Smooth muscle cell (in vitro differentiated cells): ENCODE measurements at regions not wholly inside any gene's neighbourhood (a gene's known extent, or its start where the extent isn't known, plus 50 kb on each side); places are given as distances from the start of the nearest gene placed in this dataset.

Experiments
- DNase-seq: peaks from one replicate; lab custom pipeline; 2025; ENCODE audit not compliant: unreplicated experiment; lab: John Stamatoyannopoulos, UW
- H2AFZ ChIP-seq: fragments of 200-600 bp; sonication (generic); 2 replicates; pipeline ENCODE4 v1.6.0; 2016; ENCODE audit warnings: antibody characterized with exemption, low read depth, mild to moderate bottlenecking
- H3F3A ChIP-seq: fragments of 200-600 bp; sonication (generic); 2 replicates; pipeline ENCODE4 v1.6.0; 2017; ENCODE audit warnings: antibody characterized with exemption, low read depth
- H3K27ac ChIP-seq: fragments of 200-600 bp; sonication (generic); 2 replicates; pipeline ENCODE4 v1.5.1; 2016; ENCODE audit warnings: low read depth, mild to moderate bottlenecking
- H3K27me3 ChIP-seq: fragments of 200-600 bp; sonication (generic); 2 replicates; pipeline ENCODE4 v1.6.1; 2016; ENCODE audit warnings: low read depth, mild to moderate bottlenecking
- H3K36me3 ChIP-seq: fragments of 200-600 bp; sonication (generic); 2 replicates; pipeline ENCODE4 v1.5.1; 2016; ENCODE audit warnings: low read depth
- H3K4me1 ChIP-seq: fragments of 200-600 bp; sonication (generic); 2 replicates; pipeline ENCODE4 v1.5.1; 2016; ENCODE audit warnings: low read depth
- H3K4me2 ChIP-seq: fragments of 200-600 bp; sonication (generic); 2 replicates; pipeline ENCODE4 v1.6.0; 2016; ENCODE audit warnings: mild to moderate bottlenecking
- H3K4me3 ChIP-seq: fragments of 200-600 bp; sonication (generic); 2 replicates; pipeline ENCODE4 v1.5.1; 2016; ENCODE audit warnings: mild to moderate bottlenecking
- H3K79me2 ChIP-seq: fragments of 200-600 bp; sonication (generic); 2 replicates; pipeline ENCODE4 v1.6.0; 2016; ENCODE audit warnings: low read depth, mild to moderate bottlenecking
- H3K9ac ChIP-seq: fragments of 200-600 bp; sonication (generic); 2 replicates; pipeline ENCODE4 v1.6.0; 2016; ENCODE audit warnings: low read depth
- H3K9me3 ChIP-seq: fragments of 200-600 bp; sonication (generic); replicated peaks from 2 replicates; pipeline ENCODE4 v1.5.1; 2016; ENCODE audit warnings: low read depth
- H4K20me1 ChIP-seq: fragments of 200-600 bp; sonication (generic); 2 replicates; pipeline ENCODE4 v1.6.0; 2016; ENCODE audit warnings: low read depth
- CTCF ChIP-seq: fragments of 200-600 bp; sonication (generic); IDR thresholded peaks from 2 replicates; pipeline ENCODE4 v1.5.1; 2017; ENCODE audit warnings: borderline replicate concordance, mild to moderate bottlenecking, antibody characterized with exemption; ENCODE audit not compliant: insufficient read depth, poor library complexity, severe bottlenecking
- WGBS: methylation state at CpG from one replicate; pipeline ENCODE4 v1.1.7; 2016; ENCODE audit warnings: low lambda C conversion rate; 5-methylcytosine and 5-hydroxymethylcytosine counted together

GRCh38 chr4:65193985-65194384 lies 476.3 kb downstream of the EPHA5 start:
- H3K27ac ChIP-seq: no peak overlapping the region
- no peaks in the 10 kb centered on the region for H3K27me3 ChIP-seq
- WGBS: 86% methylated on average over 7 of the region's 7 CpGs
- H3K36me3 ChIP-seq: no peaks in the 10 kb centered on the region
- H3F3A ChIP-seq: no peaks in the 10 kb centered on the region
- no peak overlapping the region for H3K4me3 ChIP-seq
- no peaks in the 10 kb centered on the region for H4K20me1 ChIP-seq
- no peaks in the 10 kb centered on the region for H3K79me2 ChIP-seq
- H3K4me2 ChIP-seq: no peak overlapping the region
- no peak for TF ChIP-seq CTCF
- H3K4me1 ChIP-seq: no peaks in the 10 kb centered on the region
- no peaks in the 10 kb centered on the region for H3K9me3 ChIP-seq
- no peak overlapping the region for H2AFZ ChIP-seq
- no peak for DNase-seq
- no peak overlapping the region for H3K9ac ChIP-seq

- H2AFZ ChIP-seq: no peak overlapping the region
- no peaks in the 10 kb centered on the region for H3K79me2 ChIP-seq
- no peak overlapping the region for H3K9ac ChIP-seq
- no peaks in the 10 kb centered on the region for H3K36me3 ChIP-seq
- no peaks in the 10 kb centered on the region for H3K27me3 ChIP-seq
- H3F3A ChIP-seq: no peaks in the 10 kb centered on the region
- no peaks in the 10 kb centered on the region for H4K20me1 ChIP-seq
- no peak for DNase-seq
- H3K4me1 ChIP-seq: no peaks in the 10 kb centered on the region
- no peak for TF ChIP-seq CTCF
- H3K27ac ChIP-seq: no peak overlapping the region
- 95% methylated on average over 2 of the region's 2 CpGs for WGBS
- no peak overlapping the region for H3K4me3 ChIP-seq
- H3K9me3 ChIP-seq: no peaks in the 10 kb centered on the region
- H3K4me2 ChIP-seq: no peak overlapping the region
Observed at GRCh38 chr4:65190780-65191179, 479.5 kb downstream of the EPHA5 start.

- Histone ChIP-seq H3F3A (no peaks in the 10 kb centered on the region), H3K4me2 (no peak overlapping the region), H3K9ac (no peak overlapping the region), H3K79me2 (no peaks in the 10 kb centered on the region), H3K27me3 (no peaks in the 10 kb centered on the region), H4K20me1 (no peaks in the 10 kb centered on the region), H3K4me3 (no peak overlapping the region), H3K27ac (no peak overlapping the region), H2AFZ (no peak overlapping the region), H3K4me1 (no peaks in the 10 kb centered on the region), H3K9me3 (no peaks in the 10 kb centered on the region), H3K36me3 (no peaks in the 10 kb centered on the region)
- no peak for TF ChIP-seq CTCF
- DNase-seq: no peak
- 89% methylated on average over 5 of the region's 5 CpGs for WGBS
Observed at GRCh38 chr4:65175585-65175984, 494.7 kb downstream of the EPHA5 start.

- Histone ChIP-seq H3K4me1 (no peaks in the 10 kb centered on the region), H2AFZ (no peak overlapping the region), H3K27me3 (no peaks in the 10 kb centered on the region), H3K36me3 (no peaks in the 10 kb centered on the region), H3K9me3 (no peaks in the 10 kb centered on the region), H3F3A (no peaks in the 10 kb centered on the region), H3K27ac (no peak overlapping the region), H3K79me2 (no peaks in the 10 kb centered on the region), H3K4me2 (no peak overlapping the region), H3K4me3 (no peak overlapping the region), H4K20me1 (no peaks in the 10 kb centered on the region), H3K9ac (no peak overlapping the region)
- WGBS: 66% methylated on average over 6 of the region's 6 CpGs
- DNase-seq: no peak
- no peak for TF ChIP-seq CTCF
Observed at GRCh38 chr4:65170768-65171514, 499.3 kb downstream of the EPHA5 start.
